Motor neuron (in vitro differentiated cells): ENCODE measurements at regions not wholly inside any gene's neighbourhood (a gene's known extent, or its start where the extent isn't known, plus 50 kb on each side); places are given as distances from the start of the nearest gene placed in this dataset.

Source experiments
- ATAC-seq, 8 experiments: fragments of 200-7000 bp; cut with Tn5 transposase; replicated peaks in 6 of 8; 2 replicates each; pipeline ENCODE4 v1.8.0; 2021; ENCODE audit warnings: mild to moderate bottlenecking in 8 of 8, moderate library complexity in 8 of 8
- H3K27ac ChIP-seq, 2 donors: fragments of 250-450 bp; sonication (Bioruptor Pico); 2 replicates each; pipeline ENCODE4 v1.9.0; 2021; ENCODE audit warnings: antibody characterized with exemption in 2 of 2, mild to moderate bottlenecking in 2 of 2, moderate library complexity in 1 of 2
- H3K4me1 ChIP-seq, 2 donors: fragments of 250-450 bp; sonication (Bioruptor Pico); replicated peaks in 1 of 2; 2 replicates each; pipeline ENCODE4 v1.6.1; 2021; ENCODE audit warnings: antibody characterized with exemption in 2 of 2, mild to moderate bottlenecking in 2 of 2, moderate library complexity in 1 of 2
- H3K4me3 ChIP-seq, 5 donors: fragments of 250-450 bp; sonication (Bioruptor Pico); 2 replicates each; pipeline ENCODE4 v1.9.0; 2021; ENCODE audit warnings: antibody characterized with exemption in 5 of 5, mild to moderate bottlenecking in 5 of 5, moderate library complexity in 4 of 5
- WGBS, 10 experiments: fragments of 450-650 bp; shearing (Covaris generic); methylation state at CpG; one replicate each; pipeline ENCODE4 v1.0.0; 2022; 5-methylcytosine and 5-hydroxymethylcytosine counted together
- in situ Hi-C, 9 experiments: fragments of 400-800 bp; cut with MboI; loops; one replicate each; pipeline ENCODE4 v1.15.0; 2021; ENCODE audit warnings: low sequenced_read_pairs in 9 of 9, low pct_unique_long_range_greater_than_20kb in 2 of 9; ENCODE audit not compliant: unreplicated experiment in 9 of 9

- no peak for ATAC-seq
- Histone ChIP-seq H3K27ac (no peak overlapping the region), H3K4me3 (no peak overlapping the region), H3K4me1 (no peaks in the 10 kb centered on the region)
- 0 to 67% (median 51%) methylated on average over 1 to 2 of the region's 2 CpGs; no CpG with 5 or more reads in 2 of the 10 experiments for WGBS, 10 experiments
- in situ Hi-C loops = loop anchor here in 4 of 9 experiments (25.0 kb wide), 2 partner anchors 309 to 534 kb away; no protein-coding TSS in a partner anchor
Measured at GRCh38 chr2:172153156-172153555, 50.5 kb upstream of the DLX2 start.

DNA sequence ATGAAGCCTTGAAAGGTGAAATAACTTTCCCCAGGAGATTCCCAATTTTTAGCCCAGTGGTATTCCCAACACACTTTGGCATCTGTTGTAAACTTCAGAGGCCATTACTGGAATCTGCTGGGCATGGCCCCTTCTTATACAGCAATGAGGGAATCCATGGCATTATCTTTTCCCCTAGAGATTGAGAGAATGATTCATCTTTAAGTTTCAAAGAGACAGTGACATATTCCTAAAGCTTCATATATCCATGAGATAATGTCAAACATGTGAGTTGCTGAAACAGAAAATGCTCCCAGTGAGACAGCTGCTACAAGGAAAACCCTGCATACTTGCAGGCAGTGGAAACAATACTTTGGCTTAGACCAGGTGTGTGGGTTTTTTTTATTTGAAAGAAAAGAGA lies 51.1 kb upstream of the DLX2 start:
- H3K27ac ChIP-seq = no peak overlapping the region
- in situ Hi-C loops = loop anchor here in 4 of 9 experiments (25.0 kb wide), 2 partner anchors 309 to 534 kb away; no protein-coding TSS in a partner anchor
- H3K4me1 ChIP-seq = no peaks in the 10 kb centered on the region
- no peak overlapping the region for H3K4me3 ChIP-seq
- no peak for ATAC-seq

DNA sequence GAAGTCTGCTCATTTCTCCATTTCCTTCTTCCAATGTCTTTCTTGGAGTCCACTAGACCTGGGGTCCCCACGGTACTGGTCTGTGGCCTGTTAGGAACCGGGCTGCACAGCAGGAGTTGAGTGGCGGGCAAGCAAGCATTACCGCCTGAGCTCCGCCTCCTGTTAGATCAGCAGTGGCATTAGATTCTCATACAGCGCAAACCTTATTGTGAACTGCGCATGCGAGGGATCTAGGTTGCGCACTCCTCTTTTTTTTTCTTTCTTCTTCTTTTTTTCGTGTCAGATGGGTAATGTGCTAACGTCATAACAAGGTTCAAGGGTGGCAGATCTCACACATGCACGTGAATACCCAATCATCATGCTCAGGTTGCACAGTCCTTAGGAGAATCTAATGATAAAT lies 53.1 kb upstream of the DLX2 start:
- 25 to 100% (median 80%) methylated on average over 1 to 11 of the region's 12 CpGs for WGBS, 10 experiments
- Histone ChIP-seq H3K4me1 (no peaks in the 10 kb centered on the region), H3K4me3 (no peak overlapping the region), H3K27ac (no peak overlapping the region)
- no peak for ATAC-seq
- in situ Hi-C loops = loop anchor here in 4 of 9 experiments (25.0 kb wide), 2 partner anchors 307 to 532 kb away; no protein-coding TSS in a partner anchor

DNA sequence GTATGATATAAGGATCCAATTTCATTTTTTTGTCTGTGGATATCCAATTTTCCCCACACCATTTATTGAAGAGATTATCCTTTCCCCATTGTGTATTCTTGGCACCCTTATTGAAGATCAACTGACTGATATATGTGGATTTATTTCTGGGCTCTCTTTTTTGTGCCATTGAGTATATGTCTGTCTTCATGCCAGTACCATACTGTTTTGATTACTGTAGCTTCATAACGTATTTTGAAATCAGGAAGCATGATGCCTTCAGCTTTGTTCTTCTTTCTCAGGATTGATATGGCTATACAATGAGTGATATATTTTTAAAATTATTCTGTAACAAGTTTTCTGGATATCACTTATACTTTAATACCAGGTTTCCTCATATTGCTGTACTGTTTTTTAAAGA lies 58.1 kb upstream of the DLX2 start:
- ATAC-seq = no peak
- Histone ChIP-seq H3K4me1 (no peaks in the 10 kb centered on the region), H3K27ac (no peak overlapping the region), H3K4me3 (no peak overlapping the region)
- in situ Hi-C loops = loop anchor here in 4 of 9 experiments (25.0 kb wide), 2 partner anchors 301 to 526 kb away; no protein-coding TSS in a partner anchor
- 0 to 93% (median 80%) methylated on average over 1 of the region's 1 CpG; no CpG with 5 or more reads in 1 of the 10 experiments for WGBS, 10 experiments

GRCh38 chr2:172162225-172162733 lies 59.6 kb upstream of the DLX2 start:
- no peak for ATAC-seq
- 0 to 81% (median 67%) methylated on average over 1 to 5 of the region's 7 CpGs; no CpG with 5 or more reads in 3 of the 10 experiments for WGBS, 10 experiments
- H3K27ac ChIP-seq = no peak overlapping the region
- in situ Hi-C loops = loop anchor here in 4 of 9 experiments (25.0 kb wide), 2 partner anchors 300 to 525 kb away; no protein-coding TSS in a partner anchor
- H3K4me1 ChIP-seq = no peaks in the 10 kb centered on the region
- H3K4me3 ChIP-seq = no peak overlapping the region

GRCh38 chr2:172162739-172163336 lies 60.1 kb upstream of the DLX2 start:
- ATAC-seq = no peak
- Histone ChIP-seq H3K4me3 (no peak overlapping the region), H3K4me1 (no peaks in the 10 kb centered on the region), H3K27ac (no peak overlapping the region)
- in situ Hi-C loops = loop anchor here in 4 of 9 experiments (25.0 kb wide), 2 partner anchors 299 to 524 kb away; no protein-coding TSS in a partner anchor
- 70 to 80% methylated on average over 1 to 2 of the region's 9 CpGs; no CpG with 5 or more reads in 8 of the 10 experiments for WGBS, 10 experiments

- in situ Hi-C loops = loop anchor here in 4 of 9 experiments (25.0 kb wide), 2 partner anchors 293 to 518 kb away; no protein-coding TSS in a partner anchor
- WGBS, 10 experiments = 92 to 100% (median 100%) methylated on average over 1 to 3 of the region's 3 CpGs; no CpG with 5 or more reads in 4 of the 10 experiments
- Histone ChIP-seq H3K27ac (no peak overlapping the region), H3K4me3 (no peak overlapping the region), H3K4me1 (peaks cover 0 to 3% of the 10 kb centered on the region in 2 donors)
- ATAC-seq = no peak
Measured at GRCh38 chr2:172168917-172169346, 66.2 kb upstream of the DLX2 start.

GRCh38 chr2:172169611-172170010 lies 66.9 kb upstream of the DLX2 start:
- in situ Hi-C loops = loop anchor here (5.0 to 25.0 kb wide), 5 partner anchors 285 to 518 kb away; no protein-coding TSS in a partner anchor
- no peak for ATAC-seq

GRCh38 chr2:172172513-172173173 lies 69.9 kb upstream of the DLX2 start:
- peak; percentile 99 to 100 (median 100) for ATAC-seq
- Histone ChIP-seq H3K4me1 (peaks cover 0 to 3% of the 10 kb centered on the region in 2 donors), H3K27ac (no peak overlapping the region), H3K4me3 (peak overlapping the region; percentile 41 to 61 (median 46))
- WGBS, 10 experiments = 1 to 46% (median 13%) methylated on average over 1 to 31 of the region's 58 CpGs
- in situ Hi-C loops = loop anchor here (5.0 to 25.0 kb wide), 5 partner anchors 282 to 515 kb away; no protein-coding TSS in a partner anchor

More at GRCh38 chr2:172169611-172170010, 66.9 kb upstream of the DLX2 start:
- no peak overlapping the region for H3K27ac ChIP-seq
- H3K4me1 ChIP-seq = peaks cover 0 to 3% of the 10 kb centered on the region in 2 donors
- no peak overlapping the region for H3K4me3 ChIP-seq

DNA sequence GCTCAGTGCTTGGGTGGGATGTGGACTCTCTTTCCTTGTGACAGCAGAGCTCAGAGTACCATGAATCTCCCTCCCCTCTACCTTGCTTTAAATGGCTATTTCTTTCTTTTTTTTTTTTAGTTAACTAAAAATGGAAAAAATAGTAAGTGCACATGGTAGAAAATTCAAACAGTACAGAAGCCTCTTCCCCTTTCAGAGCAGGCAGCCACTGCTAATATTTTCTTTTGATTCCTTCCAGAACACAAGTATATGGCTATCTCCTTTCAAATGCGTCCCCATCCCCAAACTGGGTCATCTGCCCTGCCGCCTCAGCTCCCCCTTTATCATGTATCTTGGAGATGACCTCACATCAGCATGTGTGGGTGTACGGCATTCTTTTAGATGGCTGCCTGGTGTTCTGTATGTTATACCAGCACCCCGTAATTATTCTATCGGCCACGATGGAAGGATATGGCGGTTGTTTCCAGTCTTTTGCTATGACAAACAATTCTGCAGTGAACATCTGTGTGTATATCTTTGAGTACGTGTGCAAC lies 70.5 kb upstream of the DLX2 start:
- peak overlapping the region in 1 of 5 donors; percentile 55 for H3K4me3 ChIP-seq
- WGBS, 10 experiments = 42 to 83% (median 60%) methylated on average over 1 to 8 of the region's 8 CpGs; no CpG with 5 or more reads in 2 of the 10 experiments
- H3K4me1 ChIP-seq = peaks cover 0 to 3% of the 10 kb centered on the region in 2 donors
- peak in 1 of 8 experiments; percentile 24 for ATAC-seq
- in situ Hi-C loops = loop anchor here (5.0 to 25.0 kb wide), 5 partner anchors 282 to 514 kb away; no protein-coding TSS in a partner anchor
- no peak overlapping the region for H3K27ac ChIP-seq

- H3K27ac ChIP-seq = no peak overlapping the region
- in situ Hi-C loops = loop anchor here in 5 of 9 experiments (10.0 kb wide), 2 partner anchors 277 to 287 kb away; no protein-coding TSS in a partner anchor
- ATAC-seq = no peak
- no peaks in the 10 kb centered on the region for H3K4me1 ChIP-seq
- H3K4me3 ChIP-seq = no peak overlapping the region
- 60 to 100% (median 88%) methylated on average over 1 to 3 of the region's 3 CpGs; no CpG with 5 or more reads in 1 of the 10 experiments for WGBS, 10 experiments
Measured at GRCh38 chr2:172177581-172177980, 74.9 kb upstream of the DLX2 start.

DNA sequence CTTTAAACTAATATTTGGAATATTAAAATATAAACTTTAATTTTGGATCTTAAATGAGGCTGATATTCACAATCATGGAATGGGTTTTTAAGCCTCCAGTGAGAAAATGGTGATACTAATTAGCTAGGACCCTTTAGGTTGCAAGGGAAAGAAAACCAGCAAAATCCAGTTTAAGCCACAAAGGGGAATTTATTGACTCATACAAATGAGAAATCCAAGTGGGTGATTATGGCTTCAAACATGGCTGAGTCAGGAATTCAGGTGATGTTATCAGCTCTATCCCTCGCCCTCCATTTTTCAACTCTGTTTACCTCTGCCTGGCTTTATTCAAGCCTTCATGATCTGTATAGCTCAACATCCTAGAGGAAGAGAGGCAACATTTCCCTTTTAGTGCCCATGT lies 75.3 kb upstream of the DLX2 start:
- 0 to 100% (median 80%) methylated on average over 1 of the region's 1 CpG; no CpG with 5 or more reads in 2 of the 10 experiments for WGBS, 10 experiments

More for the DNA sequence above, 75.3 kb upstream of the DLX2 start:
- no peak overlapping the region for H3K27ac ChIP-seq
- in situ Hi-C loops = loop anchor here in 5 of 9 experiments (10.0 kb wide), 2 partner anchors 277 to 287 kb away; no protein-coding TSS in a partner anchor
- H3K4me1 ChIP-seq = no peaks in the 10 kb centered on the region
- no peak overlapping the region for H3K4me3 ChIP-seq
- ATAC-seq = peak in 1 of 8 experiments; percentile 19
